HG03064 (cell line): ENCODE measurements at regions not wholly inside any gene's neighbourhood (a gene's known extent, or its start where the extent isn't known, plus 50 kb on each side); places are given as distances from the start of the nearest gene placed in this dataset.

ENCODE experiments used
- ATAC-seq: cut with Tn5 transposase; IDR thresholded peaks from one replicate; pipeline ENCODE4 v1.9.1; 2021; ENCODE audit warnings: low read depth; ENCODE audit not compliant: unreplicated experiment

- ATAC-seq: no peak
These were observed 64.2 kb upstream of the LYPLAL1 start for GRCh38 chr1:219109424-219110018.

GRCh38 chr1:219113261-219113660 is 60.4 kb upstream of the LYPLAL1 start:
- no peak for ATAC-seq

- no peak for ATAC-seq
These were observed 59.7 kb upstream of the LYPLAL1 start for GRCh38 chr1:219114014-219114413.

- ATAC-seq: no peak
These were observed 53.8 kb upstream of the LYPLAL1 start for GRCh38 chr1:219119839-219120238.

GRCh38 chr1:219120624-219121544 is 52.8 kb upstream of the LYPLAL1 start:
- ATAC-seq: no peak

- ATAC-seq: no peak
These were observed 52.0 kb upstream of the LYPLAL1 start for GRCh38 chr1:219121679-219122078.

- no peak for ATAC-seq
These were observed 50.6 kb upstream of the LYPLAL1 start for GRCh38 chr1:219123036-219123435.
